ENCODE measurements at regions not wholly inside any gene's neighbourhood (a gene's known extent, or its start where the extent isn't known, plus 50 kb on each side); places are given as distances from the start of the nearest gene placed in this dataset.

DNA sequence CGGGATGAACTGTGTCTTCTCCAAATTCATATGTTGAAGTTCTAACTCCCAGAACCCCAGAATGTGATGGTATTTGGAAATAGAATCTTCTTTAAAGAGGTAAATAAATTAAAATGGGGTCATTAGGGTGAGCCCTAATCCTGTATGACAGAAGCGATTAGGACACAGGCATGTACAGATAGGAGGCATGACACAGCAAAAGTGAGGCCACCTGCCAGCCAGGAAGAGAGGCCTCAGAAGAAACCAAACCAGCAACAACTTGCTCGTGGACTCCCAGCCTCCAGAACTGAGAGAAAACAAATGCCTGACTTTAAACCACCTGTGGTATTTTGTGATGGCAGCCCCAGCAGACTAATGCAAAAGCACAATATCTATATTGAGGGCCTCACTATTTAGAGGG is 214.3 kb downstream of the NEBL start:
- 90% methylated on average over 3 of the region's 3 CpGs; no CpG with 5 or more reads in 1 of the 2 experiments for WGBS, 2 experiments (ENCODE audit: extremely low coverage in 1 of 2, insufficient coverage in 1 of 2, insufficient read length in 1 of 2, insufficient replicate concordance in 2 of 2, low coverage in 1 of 2, low lambda C conversion rate in 2 of 2, missing lambda C conversion rate in 1 of 2)
- CTCF ChIA-PET (ENCODE audit: partially characterized antibody) = no interaction called here
- Histone ChIP-seq H3K9me3 (ENCODE audit: insufficient read depth in 2 of 2, low read depth in 1 of 2, low read length in 1 of 2) (no peaks in the 10 kb centered on the region), H3K4ac (replicated peaks; ENCODE audit: insufficient read length, low read depth, low read length) (no peak overlapping the region), H3K23ac (ENCODE audit: insufficient read length) (no peak overlapping the region), H3K18ac (ENCODE audit: extremely low read depth, low read length) (no peak overlapping the region), H3K27ac (ENCODE audit: low read depth, low read length) (no peak overlapping the region), H4K8ac (ENCODE audit: extremely low read depth, insufficient read depth, low read length) (no peak overlapping the region), H3K56ac (replicated peaks; ENCODE audit: insufficient read length, low read depth, low read length) (no peak overlapping the region), H4K20me1 (replicated peaks in 1 of 2; ENCODE audit: control insufficient read depth in 1 of 2, insufficient read depth in 2 of 2, low read length in 2 of 2) (no peaks in the 10 kb centered on the region), H3K4me2 (ENCODE audit: insufficient read depth in 1 of 2, low read depth in 2 of 2, low read length in 2 of 2) (no peak overlapping the region), H2BK15ac (ENCODE audit: low read length) (no peak overlapping the region), H4K91ac (replicated peaks; ENCODE audit: insufficient read length, low read length) (no peak overlapping the region), H3K4me3 (ENCODE audit: extremely low read depth in 1 of 4, insufficient read depth in 2 of 4, low read depth in 3 of 4, low read length in 4 of 4) (no peak overlapping the region), H3K79me2 (ENCODE audit: control insufficient read depth in 1 of 2, insufficient read depth in 2 of 2, low read length in 2 of 2) (no peaks in the 10 kb centered on the region), H3K36me3 (ENCODE audit: control insufficient read depth in 2 of 4, insufficient read depth in 4 of 4, low read length in 3 of 4) (no peaks in the 10 kb centered on the region; a peak in 1 of 8 replicates), H3K14ac (ENCODE audit: insufficient read length) (no peak overlapping the region), H2BK5ac (ENCODE audit: low read depth, low read length) (no peak overlapping the region), H2AFZ (ENCODE audit: low read length) (no peak overlapping the region), H2BK120ac (replicated peaks; ENCODE audit: low read depth, low read length) (no peak overlapping the region), H3K23me2 (ENCODE audit: low read depth, low read length) (no peaks in the 10 kb centered on the region), H2BK12ac (ENCODE audit: low read depth, low read length) (no peak overlapping the region), H2BK20ac (ENCODE audit: low read length) (no peak overlapping the region), H3K27me3 (replicated peaks in 1 of 4; ENCODE audit: control insufficient read depth in 3 of 4, extremely low read depth in 1 of 4, insufficient read depth in 3 of 4, low read length in 3 of 4) (no peaks in the 10 kb centered on the region), H3K4me1 (replicated peaks in 1 of 4; ENCODE audit: control insufficient read depth in 3 of 4, insufficient read depth in 4 of 4, low read length in 3 of 4) (no peaks in the 10 kb centered on the region; a peak in 1 of 7 replicates), H4K5ac (ENCODE audit: insufficient read length, low read depth, low read length) (no peak overlapping the region), H3K79me1 (ENCODE audit: low read depth, low read length) (no peaks in the 10 kb centered on the region), H2AK5ac (ENCODE audit: low read depth, low read length) (no peak overlapping the region), H3K9ac (replicated peaks in 1 of 4; ENCODE audit: extremely low read depth in 1 of 4, low read depth in 3 of 4, low read length in 3 of 4) (no peak overlapping the region)
- no peak for FAIRE-seq
- DNase-seq (ENCODE audit: low read depth in 1 of 2, low spot score in 2 of 2) = no peak
- POLR2A ChIA-PET (ENCODE audit: partially characterized antibody) = no interaction called here
- TF ChIP-seq POU5F1 (IDR thresholded peaks at IDR 0.05; ENCODE audit: low read depth, low read length) (no peak), RAD21 (IDR thresholded peaks at IDR 0.05 in 1 of 2, conservative IDR thresholded peaks at IDR 0.05 in 1 of 2; ENCODE audit: low read depth in 2 of 2, low read length in 2 of 2) (no peak), ASH2L (IDR thresholded peaks at IDR 0.05; ENCODE audit: low read length) (no peak), YY1 (IDR thresholded peaks at IDR 0.05; ENCODE audit: low read depth, low read length) (no peak), RXRA (IDR thresholded peaks at IDR 0.05; ENCODE audit: insufficient read depth, low read depth, low read length) (no peak), SIRT6 (IDR thresholded peaks at IDR 0.05; ENCODE audit: low read length) (no peak), CBX8 (IDR thresholded peaks at IDR 0.05; ENCODE audit: borderline replicate concordance, low read depth, low read length) (no peak), CREB1 (IDR thresholded peaks at IDR 0.05) (no peak)

All from H1 (cell line).